Limb (tissue), 2 donors: ENCODE measurements at regions not wholly inside any gene's neighbourhood (a gene's known extent, or its start where the extent isn't known, plus 50 kb on each side); places are given as distances from the start of the nearest gene placed in this dataset.

Experiments
- DNase-seq, 2 donors: peaks; one replicate each; pipeline ENCODE4 v3.0.0-alpha.2; 2016; ENCODE audit errors: extremely low spot score in 2 of 2

DNA sequence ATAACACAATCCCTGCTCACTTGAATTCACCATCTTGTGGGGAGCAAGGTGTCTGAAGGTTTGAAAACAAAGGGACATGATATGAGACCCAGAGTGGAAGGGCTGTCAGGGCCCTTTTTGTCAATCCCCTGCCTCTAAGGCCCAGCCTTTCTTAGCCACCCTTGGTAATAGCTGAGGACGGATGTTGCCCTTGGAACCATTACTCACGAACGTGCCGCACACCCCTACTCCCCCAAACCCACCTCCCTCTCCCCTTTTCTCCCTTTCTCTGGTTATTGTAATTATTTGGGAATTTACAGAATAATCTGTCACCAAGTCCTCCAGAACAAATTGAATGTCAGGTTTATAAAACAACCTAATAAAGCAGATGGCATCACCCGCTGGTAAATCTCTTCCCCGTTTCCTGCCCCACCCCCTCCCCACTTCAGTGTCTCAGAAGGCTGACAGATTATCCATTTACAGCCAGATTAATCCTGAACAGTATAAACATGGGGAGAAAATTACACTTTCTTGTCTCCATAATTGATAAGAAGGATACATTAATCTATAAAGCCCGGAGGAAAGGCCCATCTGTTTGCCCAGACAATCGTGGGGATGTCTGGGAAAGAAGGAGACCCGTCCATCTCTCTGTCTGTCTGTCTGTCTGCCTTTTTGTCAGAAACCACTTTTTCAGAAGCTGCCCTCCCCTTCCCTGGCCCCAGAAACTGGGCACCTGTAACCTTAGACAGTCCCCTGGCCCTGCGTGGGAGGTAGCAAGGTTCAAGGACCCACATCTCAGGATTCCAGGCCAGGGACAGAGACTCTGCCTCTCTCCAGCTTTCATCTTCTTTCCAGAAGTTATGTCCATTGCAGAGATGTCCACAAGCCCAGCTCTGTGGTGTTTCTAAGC, 60.6 kb upstream of the CD34 start:
- DNase-seq = no peak

DNA sequence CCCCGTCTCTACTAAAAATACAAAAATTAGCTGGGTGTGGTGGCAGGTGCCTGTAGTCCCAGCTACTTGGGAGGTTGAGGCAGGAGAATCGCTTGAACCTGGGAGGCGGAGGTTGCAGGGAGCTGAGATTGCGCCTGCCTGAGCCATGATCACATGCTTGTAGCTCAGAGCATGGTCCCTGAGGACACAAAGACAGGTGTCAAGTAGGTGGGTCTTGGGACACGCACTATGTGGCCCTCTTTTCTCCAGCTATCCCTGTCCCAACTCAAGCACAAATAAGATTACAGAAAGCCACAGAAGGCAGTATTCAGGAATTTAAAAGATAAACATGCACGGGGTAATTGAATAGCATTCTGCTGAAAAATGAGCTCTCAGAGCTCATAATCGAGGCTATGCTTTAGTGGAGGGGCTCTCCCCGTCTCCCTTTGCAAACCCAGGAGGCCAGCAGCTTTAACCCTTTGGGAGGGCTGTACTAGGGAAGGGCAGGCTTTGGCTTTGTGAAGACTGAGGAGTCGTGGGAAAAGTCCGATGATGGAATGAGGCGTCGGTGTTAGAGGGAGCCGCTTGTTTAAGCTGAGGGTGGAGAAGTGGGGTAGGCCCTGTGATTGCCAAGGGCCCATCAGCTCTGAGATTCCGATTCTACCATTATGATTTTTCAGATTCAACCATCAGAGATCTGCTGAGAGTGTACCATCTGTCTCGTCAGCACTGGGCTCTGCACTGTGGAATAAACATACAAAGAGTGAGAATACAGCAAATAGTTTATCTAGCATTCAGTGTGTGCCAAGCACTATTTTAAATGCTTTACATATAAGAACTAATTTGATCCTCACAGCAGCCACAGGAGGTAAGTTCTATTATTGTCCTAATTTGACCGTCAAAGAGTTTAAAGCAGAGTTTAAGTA, 59.7 kb upstream of the CD34 start:
- no peak for DNase-seq

DNA sequence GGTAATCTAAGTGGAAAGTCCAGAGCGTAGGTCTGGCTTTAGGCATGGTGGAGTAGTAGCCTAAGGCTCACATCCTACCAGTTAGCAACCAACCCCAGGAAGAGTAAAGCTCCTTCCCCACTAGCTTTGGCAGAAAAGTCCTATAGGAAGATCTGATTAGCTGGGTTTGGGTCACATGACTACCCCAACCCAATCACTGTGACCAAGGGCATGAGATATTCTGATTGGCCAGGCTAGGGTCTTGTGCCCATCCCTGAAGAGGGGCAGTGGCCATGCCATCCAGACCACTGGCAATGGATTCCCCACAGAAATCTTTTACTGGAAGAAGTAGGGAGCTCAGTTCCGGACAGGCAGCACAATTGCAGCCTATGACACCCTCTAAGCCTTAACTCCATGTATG, 58.6 kb upstream of the CD34 start:
- no peak for DNase-seq

- DNase-seq = no peak
Measured at GRCh38 chr1:207968521-207969009, 57.6 kb upstream of the CD34 start.

DNA sequence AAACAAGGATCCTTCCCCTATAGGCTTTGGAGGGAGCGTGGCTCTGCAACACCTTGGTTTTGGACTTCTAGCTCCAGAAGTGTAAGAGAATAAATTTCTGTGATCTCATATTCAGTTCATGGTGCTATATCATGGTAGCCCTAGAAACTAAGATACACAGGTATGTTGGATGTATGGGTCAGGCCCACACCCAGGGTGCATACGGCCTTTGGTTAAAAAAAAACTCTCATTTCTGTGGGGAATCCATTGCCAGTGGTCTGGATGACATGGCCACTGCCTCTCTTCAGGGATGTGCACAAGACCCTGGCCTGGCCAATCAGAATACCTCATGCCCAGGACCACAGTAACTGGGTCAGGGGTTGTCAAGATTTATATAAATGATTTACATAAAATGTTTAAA, 56.8 kb upstream of the CD34 start:
- no peak for DNase-seq

- DNase-seq = no peak
Measured at GRCh38 chr1:207966521-207966920, 55.6 kb upstream of the CD34 start.

DNA sequence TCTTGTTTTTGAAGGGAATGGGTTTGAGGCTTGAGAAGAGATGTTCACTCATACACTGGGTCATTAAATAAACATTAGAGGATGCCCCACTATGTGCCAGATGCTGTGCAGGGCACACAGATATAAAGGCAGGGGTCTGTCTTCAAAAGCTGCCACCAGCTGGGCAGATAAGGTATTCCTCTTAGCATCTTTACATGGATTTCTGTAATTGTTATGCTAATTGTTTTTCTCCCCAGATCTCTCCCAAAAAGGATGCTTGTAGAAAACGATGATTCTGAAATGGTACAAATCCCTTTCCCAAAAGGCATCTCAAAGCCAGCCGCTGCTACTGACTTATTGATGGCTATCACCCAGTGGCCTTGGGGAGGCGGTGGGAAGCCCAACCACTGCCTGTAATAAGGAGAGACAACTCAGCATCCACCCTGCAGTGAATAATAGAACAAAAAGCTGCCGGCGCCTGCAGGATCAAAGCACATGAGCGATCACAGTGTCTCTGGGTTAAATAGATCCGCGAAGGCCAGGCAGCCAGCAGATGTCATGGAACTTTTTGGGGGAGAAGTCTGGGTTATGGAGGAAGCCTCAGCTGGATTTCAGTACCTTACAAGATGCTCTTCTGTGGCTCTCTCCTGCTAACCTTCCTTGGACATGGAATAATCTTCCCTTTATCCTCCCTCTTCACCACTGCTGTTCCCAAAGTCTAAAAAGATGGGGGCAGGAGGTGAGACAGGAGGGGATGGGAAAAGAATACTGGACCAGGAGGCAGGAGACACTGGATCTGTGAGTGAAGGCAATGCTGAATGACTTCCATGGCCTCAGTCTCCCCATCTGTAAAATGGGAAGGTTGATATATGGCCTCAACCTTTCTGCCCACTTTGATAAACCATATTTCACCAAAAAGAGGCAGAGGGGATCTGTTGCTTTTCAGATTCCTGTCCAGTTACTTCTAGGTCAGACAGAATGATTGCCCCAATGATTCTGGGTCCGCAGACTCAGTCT, 54.8 kb upstream of the CD34 start:
- no peak for DNase-seq

DNA sequence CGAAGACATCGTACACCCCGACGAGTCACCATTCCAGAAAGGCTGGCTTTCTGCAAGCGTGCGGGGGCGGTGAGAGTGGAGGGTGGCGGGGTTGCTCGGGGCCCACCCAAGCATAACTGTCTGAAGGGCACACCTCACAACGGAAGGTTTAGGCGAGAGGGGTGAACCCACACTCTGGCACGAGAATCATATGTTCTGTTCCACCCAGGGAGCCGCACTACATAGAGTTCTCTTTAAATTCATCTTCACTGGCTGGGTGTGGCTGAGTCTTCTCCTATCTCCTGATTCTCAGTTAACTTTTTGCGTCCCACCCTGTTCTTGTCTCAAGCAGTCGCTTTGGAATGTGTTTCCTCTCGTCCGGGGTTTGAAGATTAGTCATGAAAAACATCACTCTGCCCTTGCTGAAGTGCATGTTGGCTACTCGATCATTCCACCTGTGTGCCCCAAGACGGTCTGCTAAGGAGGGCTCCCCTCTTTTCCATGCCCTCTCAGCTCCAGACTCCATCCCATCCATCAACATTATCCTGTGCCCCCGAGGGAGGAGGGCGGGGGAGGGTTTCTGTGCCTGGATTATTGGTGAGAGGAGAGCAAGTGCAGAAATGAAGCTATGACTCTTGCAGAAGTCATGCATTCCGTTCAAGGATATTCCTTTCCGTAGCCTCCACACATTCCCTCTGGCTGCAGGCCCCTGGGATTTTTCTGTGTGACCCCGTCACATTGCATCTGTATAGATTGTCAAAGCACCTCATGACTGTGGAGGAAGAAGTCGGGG, 53.5 kb upstream of the CD34 start:
- DNase-seq = no peak

DNA sequence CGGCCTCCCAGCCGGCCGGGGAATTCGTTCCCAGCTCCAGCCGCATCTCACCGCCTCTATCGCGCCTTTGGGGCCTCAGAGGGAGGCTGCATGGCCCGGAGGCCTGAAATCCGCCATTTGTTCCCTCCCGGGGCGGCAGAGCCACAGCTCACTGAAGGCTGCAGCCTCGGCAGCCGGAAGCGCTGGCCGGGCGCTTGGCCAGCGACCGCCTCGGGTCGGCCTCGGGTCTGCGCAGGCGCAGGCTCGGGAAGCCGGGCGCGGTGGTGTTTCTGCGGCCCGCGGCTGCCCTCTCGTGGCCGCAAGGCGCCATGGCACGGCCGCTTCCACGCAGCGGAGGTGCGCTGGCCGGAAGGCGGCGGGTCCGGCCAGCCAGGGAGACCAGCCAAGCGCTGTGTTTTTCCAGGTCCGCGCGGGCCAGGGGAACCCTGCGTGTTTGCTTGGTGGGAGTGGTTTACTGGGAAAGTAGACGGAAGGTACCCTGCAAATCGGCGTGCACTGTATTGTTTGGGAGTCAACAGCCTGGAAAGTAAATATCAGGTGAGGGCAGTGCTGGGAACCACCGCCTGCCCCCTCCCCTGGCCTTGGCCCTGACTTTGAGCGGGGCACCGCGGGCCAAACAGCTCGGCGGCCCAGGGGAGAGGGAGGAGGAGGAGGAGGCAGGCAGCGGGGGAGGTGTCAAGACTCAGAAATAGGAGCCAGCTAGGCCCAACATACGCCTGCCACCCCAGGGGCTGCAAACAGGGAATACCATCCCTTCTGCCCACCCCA, 52.7 kb upstream of the CD34 start:
- DNase-seq = peak; percentile 90 to 95

DNA sequence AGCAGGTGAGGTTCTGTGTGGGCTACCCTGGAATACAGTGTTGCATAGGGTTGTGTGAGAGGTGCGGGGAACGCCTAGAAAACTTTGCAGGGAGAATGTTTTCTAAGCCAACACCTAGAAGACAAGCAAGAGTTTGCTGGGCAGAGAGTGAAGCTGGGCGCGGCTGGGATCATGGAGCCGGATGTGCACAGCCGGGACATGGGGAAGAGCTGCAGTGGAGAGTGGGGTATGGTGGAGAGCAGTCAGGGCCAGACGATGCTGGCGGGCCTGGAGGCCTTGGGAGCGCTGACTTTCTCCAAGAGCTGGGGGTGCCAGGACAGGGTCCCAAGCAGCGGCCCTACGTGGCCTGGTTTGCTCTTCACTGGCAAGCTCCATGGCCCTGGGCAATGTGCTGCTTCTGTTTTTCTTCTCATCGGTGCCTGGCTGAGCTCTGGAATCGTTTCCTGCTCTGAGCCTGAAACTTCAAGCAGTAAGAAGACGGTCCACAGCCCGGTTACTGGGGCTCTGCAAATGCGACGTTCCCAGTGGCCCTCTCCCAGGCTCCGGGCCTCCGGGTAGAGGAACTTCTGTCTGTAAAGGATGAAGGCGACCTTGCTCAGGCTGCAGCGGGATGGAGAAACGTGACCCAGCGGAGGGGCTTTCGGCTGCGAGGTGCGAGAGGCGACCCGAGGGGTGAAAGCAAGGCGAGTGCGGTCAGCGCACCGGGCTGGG, 51.9 kb upstream of the CD34 start:
- DNase-seq = peak in 1 of 2 donors; percentile 43
